ENCODE measurements at regions not wholly inside any gene's neighbourhood (a gene's known extent, or its start where the extent isn't known, plus 50 kb on each side); places are given as distances from the start of the nearest gene placed in this dataset.

DNA sequence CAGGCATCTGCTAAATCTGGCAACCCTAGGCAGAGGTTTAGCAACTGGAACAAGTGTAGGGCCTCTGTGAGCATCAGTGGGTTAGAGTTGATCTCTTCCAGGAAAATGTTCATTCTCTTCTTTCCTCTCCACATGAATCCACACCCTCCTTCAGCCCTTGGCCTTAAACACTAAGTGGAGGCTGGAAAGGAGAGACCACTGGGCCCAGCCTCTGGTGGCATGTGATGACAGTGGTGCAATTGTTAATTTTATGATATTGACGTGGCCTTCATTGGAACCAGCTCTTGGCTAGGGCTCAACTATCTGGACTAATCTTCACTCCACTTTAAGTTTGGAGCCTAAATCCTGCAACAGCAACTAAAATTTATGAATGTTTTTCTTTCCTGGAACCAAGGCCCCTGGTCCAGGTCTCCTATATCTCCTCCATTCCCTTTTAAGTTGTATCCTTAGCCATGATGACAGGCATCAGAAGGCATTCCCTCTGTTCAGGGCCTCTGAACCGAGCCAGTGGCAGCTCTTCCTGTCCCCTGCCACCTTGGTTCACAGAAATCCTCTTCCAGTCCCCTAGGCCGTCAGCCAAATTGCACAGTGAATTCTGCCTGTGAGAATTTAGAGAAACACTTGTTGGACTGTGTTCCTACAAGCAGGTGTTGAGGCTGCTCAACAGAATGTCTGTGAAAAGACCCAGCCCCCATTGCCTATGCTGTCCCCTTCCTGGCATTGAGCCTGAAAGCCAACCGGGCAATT is 132.2 kb downstream of the PSMG1 start:
- DNase-seq (ENCODE audit: low spot score in 2 of 2) = peak in 1 of 2 donors; percentile 60
- H3K4me3 ChIP-seq (ENCODE audit: low read depth, poor library complexity, severe bottlenecking) = no peak overlapping the region
- TF ChIP-seq, protein P1, sequence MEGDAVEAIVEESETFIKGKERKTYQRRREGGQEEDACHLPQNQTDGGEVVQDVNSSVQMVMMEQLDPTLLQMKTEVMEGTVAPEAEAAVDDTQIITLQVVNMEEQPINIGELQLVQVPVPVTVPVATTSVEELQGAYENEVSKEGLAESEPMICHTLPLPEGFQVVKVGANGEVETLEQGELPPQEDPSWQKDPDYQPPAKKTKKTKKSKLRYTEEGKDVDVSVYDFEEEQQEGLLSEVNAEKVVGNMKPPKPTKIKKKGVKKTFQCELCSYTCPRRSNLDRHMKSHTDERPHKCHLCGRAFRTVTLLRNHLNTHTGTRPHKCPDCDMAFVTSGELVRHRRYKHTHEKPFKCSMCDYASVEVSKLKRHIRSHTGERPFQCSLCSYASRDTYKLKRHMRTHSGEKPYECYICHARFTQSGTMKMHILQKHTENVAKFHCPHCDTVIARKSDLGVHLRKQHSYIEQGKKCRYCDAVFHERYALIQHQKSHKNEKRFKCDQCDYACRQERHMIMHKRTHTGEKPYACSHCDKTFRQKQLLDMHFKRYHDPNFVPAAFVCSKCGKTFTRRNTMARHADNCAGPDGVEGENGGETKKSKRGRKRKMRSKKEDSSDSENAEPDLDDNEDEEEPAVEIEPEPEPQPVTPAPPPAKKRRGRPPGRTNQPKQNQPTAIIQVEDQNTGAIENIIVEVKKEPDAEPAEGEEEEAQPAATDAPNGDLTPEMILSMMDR (IDR thresholded peaks at IDR 0.05) = no peak
- no peak for TF ChIP-seq POLR2A (IDR thresholded peaks at IDR 0.05)
- intact Hi-C loops (cut with DNase I; ENCODE audit: low total_unique reads) = no loop called here
- WGBS, 2 donors = 36 to 37% methylated on average over 4 of the region's 4 CpGs

DNA sequence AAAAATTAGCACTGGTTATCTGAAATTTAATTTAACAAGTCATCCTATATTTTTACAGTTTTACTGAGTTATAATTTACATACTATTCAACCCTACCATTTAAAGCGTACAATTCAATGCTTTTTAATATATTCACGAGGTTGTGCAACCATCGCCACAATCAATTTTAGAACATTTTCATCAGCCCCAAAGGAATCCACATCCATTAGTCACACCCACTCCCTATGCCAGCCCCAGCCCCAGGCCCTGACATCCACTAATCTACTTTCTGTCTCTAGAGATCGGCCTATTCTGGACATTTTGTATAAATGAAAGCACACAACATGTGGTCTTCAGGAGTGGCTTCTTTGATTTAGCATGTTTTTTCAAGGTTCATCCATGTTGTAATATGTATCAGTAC is 134.7 kb downstream of the PSMG1 start:
- no peak overlapping the region for H3K4me3 ChIP-seq (ENCODE audit: low read depth, poor library complexity, severe bottlenecking)
- no peak for DNase-seq (ENCODE audit: low spot score in 2 of 2)
- 61 to 67% methylated on average over 4 of the region's 4 CpGs for WGBS, 2 donors
- no peak for TF ChIP-seq POLR2A (IDR thresholded peaks at IDR 0.05)
- TF ChIP-seq, protein P1 (IDR thresholded peaks at IDR 0.05) = no peak
- intact Hi-C loops (cut with DNase I; ENCODE audit: low total_unique reads) = no loop called here

DNA sequence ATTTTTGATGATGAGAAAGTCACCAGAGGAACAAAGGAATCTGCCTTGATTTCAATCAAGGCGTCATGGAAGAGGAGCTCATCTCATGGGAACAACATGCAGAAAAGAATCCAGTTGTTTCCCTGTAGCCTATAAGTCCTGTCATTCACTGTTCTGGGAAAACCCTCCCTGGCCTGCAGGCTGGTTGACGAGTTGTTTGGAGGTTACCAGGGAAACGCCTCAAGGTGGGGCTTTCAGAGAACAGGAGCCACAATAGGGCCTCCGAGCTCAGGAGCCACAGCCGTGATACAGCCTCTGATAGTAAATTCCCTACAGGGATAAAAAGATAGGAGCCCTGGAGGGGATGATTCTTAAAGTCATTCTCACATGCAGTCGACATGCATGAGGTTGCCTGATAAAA is 135.2 kb downstream of the PSMG1 start:
- TF ChIP-seq POLR2A (IDR thresholded peaks at IDR 0.05) = no peak
- TF ChIP-seq, protein P1 (IDR thresholded peaks at IDR 0.05) = no peak
- intact Hi-C loops (cut with DNase I; ENCODE audit: low total_unique reads) = no loop called here
- no peak overlapping the region for H3K4me3 ChIP-seq (ENCODE audit: low read depth, poor library complexity, severe bottlenecking)
- 47 to 50% methylated on average over 6 of the region's 6 CpGs for WGBS, 2 donors
- peak in 1 of 2 donors; percentile 67 for DNase-seq (ENCODE audit: low spot score in 2 of 2)

DNA sequence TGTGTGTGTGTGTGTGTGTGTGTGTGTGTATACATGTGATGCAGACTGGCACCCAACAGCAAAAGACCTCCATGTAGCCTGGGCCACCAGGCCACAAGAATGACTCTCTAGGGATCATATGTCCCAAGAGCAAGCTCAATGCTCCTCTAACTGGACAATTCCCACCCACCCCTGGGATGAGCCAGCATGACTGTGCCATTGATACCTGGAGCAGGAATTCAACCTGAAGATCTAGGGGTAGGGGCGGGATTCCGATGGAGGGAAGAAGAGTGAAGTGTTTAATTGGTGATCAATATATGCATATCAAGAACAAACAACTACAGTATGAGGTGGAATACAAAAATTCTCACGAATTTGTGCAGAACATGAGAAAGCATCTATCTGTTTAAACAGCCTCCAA is 136.2 kb downstream of the PSMG1 start:
- intact Hi-C loops (cut with DNase I; ENCODE audit: low total_unique reads) = no loop called here
- TF ChIP-seq POLR2A (IDR thresholded peaks at IDR 0.05) = no peak
- TF ChIP-seq, protein P1 (IDR thresholded peaks at IDR 0.05) = no peak
- no peak overlapping the region for H3K4me3 ChIP-seq (ENCODE audit: low read depth, poor library complexity, severe bottlenecking)
- WGBS, 2 donors = 95% methylated on average over 3 of the region's 3 CpGs
- DNase-seq (ENCODE audit: low spot score in 2 of 2) = no peak

DNA sequence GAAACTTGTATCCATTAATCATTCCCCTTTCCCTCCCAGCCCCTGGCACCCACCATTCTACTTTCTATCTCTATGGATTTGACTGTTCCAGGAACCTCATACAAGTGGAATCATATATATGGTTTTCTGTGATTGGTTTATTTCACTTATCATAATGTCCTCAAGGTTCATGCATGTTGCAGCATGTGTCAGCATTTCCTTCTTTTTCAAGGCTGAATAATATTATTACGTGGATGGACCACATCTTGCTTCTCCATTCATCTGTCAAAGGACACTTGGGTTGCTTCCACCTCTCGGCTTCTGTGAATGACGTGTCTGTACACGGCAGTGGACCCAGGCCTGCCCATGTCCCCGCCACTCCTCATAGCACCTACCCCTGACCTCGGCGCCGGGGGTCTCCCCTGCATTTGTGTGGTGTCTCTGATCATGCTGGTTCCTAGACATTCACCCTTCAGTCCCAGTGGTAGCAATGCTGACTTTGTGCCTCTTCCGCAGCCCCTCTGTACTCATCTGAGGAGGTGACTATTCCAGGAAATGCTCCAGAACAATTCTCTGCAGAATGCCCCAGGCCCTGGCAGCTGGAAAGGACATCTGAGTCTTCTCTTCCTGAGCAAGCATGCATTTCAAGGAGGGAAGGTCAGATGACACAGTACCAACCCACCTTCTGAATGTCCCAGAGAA is 136.9 kb downstream of the PSMG1 start:
- WGBS, 2 donors = 81 to 85% methylated on average over 9 of the region's 9 CpGs
- no peak overlapping the region for H3K4me3 ChIP-seq (ENCODE audit: low read depth, poor library complexity, severe bottlenecking)
- intact Hi-C loops (cut with DNase I; ENCODE audit: low total_unique reads) = no loop called here
- TF ChIP-seq, protein P1 (IDR thresholded peaks at IDR 0.05) = no peak
- TF ChIP-seq POLR2A (IDR thresholded peaks at IDR 0.05) = no peak
- DNase-seq (ENCODE audit: low spot score in 2 of 2) = no peak

Data from lower leg skin (tissue), 4 donors.